Globus pallidus (tissue), 1 donor: ENCODE measurements at regions not wholly inside any gene's neighbourhood (a gene's known extent, or its start where the extent isn't known, plus 50 kb on each side); places are given as distances from the start of the nearest gene placed in this dataset.
"Not testable (repeated sequence)": the region's sequence is repeated elsewhere in the genome, so short reads cannot be mapped to it uniquely, and the experiment has no call there.

Experiments used
- DNase-seq: peaks from one replicate; pipeline ENCODE4 v3.0.0-alpha.2; 2015; ENCODE audit warnings: low spot score

DNA sequence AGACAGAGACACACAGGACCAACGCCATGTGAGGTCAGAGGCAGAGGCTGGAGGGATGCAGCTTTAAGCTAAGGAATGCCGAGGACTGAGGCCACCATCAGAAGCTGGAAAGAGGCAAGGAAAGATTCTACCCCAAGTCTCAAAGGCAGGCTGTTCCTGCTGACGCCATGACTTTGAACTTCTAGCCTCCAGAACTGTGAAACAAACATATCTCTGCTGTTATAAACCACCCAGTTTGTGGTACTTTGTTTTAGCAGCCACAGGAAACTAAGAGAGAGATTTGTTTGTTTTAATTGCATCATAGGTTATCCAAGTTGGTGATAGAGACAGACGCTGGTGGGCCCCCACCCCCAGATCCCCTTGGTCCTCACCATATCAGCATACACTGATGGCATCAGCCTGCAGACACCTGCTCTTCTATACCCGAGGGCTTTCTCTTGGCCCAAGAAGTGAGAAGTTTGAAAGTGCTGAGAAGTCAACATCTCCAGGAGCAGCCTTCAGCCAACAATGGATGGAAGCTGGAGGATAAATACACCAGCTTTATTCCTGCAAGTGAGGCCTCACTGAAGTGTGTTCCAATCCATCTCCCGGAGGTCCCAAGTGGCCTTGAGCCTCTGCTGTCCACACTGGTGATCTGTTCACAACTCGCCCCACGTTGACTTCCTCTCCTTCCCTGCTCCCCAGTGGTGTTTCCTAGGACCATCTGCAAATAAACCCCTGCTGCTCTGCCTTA, 154.7 kb downstream of the BTBD3 start:
- DNase-seq = no peak

GRCh38 chr20:12072954-12073264, 155.2 kb downstream of the BTBD3 start:
- DNase-seq = no peak

DNA sequence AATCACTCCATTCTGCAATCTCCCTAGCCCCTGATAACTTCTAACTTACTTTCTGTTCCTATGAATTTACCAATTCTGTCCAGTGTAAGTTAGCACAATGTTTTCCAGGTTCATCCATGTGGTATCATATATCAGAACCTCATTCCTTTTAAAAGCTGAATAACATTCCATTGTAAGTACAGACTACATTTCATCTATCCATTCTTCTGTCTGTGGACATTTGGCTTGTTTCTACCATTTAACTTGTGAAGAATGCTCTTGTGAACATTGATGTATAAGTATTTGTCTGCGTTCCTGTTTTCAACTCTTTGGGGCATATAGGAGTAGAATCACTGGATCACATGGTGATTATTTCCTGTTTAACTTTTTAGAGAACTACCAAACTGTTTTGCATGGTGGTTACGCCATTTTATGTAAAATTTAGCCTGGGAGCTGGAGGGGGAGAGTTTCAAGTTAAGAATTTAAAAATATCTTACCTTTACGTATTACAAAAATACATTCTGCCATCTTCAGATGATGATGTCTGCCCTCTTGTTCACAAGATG, 156.5 kb downstream of the BTBD3 start:
- no peak for DNase-seq

- no peak for DNase-seq
These were observed 158.5 kb downstream of the BTBD3 start for GRCh38 chr20:12076200-12076599.

- DNase-seq = no peak
These were observed 160.2 kb downstream of the BTBD3 start for GRCh38 chr20:12077875-12078274.

DNA sequence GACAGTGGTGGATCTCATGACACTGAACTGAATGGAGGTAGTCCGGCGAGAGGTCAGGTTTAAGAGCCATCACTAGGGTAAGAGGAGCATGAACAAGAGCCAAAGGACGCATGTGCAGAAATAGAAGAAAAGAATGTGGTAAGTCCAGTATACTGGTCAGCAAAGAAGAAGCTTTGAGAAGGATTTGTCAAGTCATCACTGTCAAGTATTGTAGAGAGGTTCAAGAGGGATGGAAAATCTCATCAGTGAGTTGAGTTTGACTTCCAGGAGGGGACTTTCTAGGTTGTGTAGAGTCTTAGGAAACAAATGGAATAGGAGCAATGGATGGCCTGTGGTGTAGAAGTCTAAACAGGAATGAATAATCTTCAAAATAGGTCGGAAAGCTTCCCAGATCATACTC, 161.8 kb downstream of the BTBD3 start:
- no peak for DNase-seq

- DNase-seq = no peak
These were observed 165.6 kb downstream of the BTBD3 start for GRCh38 chr20:12083269-12083668.

- no peak for DNase-seq
These were observed 166.8 kb downstream of the BTBD3 start for GRCh38 chr20:12084482-12084881.

- no peak for DNase-seq
These were observed 168.7 kb downstream of the BTBD3 start for GRCh38 chr20:12086359-12086758.

GRCh38 chr20:12090920-12091319, 173.2 kb downstream of the BTBD3 start:
- no peak for DNase-seq

DNA sequence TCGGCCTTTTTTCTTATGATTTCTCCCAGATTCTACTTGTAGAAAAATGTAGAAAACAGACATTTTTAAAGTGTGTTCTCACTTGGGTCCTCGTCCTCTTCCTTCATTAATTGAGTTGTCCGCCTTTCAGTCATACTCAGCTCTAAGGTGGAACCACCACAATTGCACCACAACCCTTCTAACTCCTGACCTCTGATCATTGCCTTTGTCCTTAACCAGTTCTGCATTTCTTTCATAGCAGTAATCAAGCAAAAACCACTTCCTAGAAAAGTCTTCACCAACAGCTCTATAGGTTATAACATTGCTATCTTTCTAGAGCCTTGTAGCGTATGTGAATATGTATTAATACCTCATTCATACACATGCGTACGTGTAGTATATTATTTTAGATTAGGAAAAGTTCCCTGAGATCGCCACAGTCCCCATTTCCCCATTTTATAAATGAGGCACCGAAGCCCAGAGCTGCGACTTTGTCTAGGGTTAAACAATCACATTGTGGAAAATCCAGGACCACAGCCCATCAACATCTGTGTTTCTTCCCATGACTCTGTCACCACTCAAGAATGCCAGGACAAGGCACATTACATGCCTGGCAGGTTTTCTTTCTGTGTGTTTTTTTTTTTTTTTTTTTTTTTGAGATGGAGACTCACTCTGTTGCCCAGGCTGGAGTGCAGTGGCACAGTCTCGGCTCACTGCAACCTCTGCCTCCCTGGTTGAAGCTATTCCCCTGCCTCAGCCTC, 175.5 kb downstream of the BTBD3 start:
- no peak for DNase-seq

GRCh38 chr20:12093797-12094190, 176.1 kb downstream of the BTBD3 start:
- not testable (repeated sequence) for DNase-seq

GRCh38 chr20:12095180-12095920, 177.7 kb downstream of the BTBD3 start:
- DNase-seq = no peak

DNA sequence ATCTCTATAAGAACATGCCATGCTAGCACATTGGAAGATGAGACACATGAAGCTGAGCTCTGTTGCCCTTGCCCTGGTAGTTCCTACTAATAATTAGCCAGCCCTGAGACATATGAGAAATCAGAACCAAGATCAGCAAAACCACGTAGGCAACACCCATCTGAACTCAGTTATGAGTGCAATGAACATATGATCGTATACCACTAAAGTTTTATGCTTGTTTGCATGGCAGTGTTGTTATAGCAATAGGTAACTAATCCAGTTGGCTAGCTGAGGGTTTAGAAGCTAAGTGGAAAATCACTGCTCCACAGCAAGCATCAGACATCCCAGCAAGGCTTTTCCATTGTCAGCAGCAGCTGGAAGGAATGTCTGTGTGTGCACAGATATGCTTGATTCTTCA, 180.7 kb downstream of the BTBD3 start:
- no peak for DNase-seq

GRCh38 chr20:12108846-12109245, 191.2 kb downstream of the BTBD3 start:
- no peak for DNase-seq

DNA sequence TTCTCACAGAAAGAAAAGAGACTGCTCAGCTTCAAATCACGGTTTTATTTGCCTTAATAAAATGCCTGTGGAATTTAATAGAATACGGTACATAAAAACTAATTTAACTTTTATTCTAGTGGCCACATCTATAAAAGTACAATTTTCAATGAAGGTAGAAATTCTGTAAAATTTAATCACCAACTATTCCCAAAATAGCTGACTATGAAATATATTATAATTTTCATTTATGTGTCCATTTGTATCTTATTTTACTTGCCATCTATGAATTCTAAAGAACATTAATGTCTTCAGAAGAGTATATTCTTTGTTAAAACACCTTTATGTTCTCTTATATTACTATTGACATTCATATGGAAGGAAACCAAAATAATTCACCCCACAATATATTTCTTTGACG, 192.6 kb downstream of the BTBD3 start:
- DNase-seq = no peak

GRCh38 chr20:12110711-12111110, 193.0 kb downstream of the BTBD3 start:
- no peak for DNase-seq

DNA sequence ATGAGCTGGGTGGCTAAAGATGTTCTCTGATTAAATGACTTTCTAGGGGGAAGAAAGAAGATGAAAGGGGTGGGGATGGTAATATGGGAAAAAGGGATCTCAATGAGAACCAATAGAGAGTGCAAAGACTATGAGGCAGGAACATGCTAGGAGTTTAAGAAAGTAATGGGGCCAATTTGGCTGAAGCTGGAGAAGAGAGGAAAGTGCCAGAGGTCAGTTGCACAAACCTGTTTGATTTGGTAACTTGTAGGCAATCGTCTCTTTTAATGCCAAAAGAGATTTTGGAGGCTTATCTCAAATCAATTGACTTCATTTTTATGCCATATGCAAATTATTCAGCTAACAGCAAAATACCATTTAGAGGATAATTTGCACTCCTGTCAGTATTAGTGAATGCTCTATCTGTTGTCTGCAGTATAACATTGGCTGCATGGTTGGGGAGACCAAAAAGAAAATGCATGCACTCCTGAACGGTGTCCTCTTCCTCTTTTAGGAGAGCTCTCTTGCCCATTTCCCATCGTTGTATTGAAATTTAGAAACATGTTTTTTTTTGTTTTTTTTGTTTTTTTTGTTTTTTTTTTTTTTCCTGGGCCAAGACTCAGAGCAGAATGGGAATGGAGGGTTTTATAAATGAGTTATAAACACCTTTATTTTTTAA, 193.9 kb downstream of the BTBD3 start:
- DNase-seq = no peak

- no peak for DNase-seq
These were observed 194.4 kb downstream of the BTBD3 start for GRCh38 chr20:12112089-12112474.

DNA sequence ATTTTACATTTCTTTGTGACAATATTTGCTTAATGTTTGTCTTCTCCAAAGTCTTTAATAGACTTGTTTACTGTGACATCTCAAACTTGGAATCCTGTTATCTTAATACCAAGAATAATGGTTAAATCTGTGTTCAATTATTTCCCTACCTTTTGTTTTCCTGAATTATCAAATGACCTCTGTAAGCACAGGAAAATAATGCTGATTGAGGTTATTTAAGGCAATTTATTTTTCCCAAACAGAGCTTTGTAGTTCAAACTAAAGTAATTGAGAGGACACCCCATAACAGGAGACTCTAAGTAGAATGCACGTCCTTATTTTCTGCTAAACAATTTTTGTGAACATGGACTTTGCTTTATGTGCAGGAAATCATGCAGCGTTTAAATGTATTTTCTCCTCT, 195.0 kb downstream of the BTBD3 start:
- no peak for DNase-seq

DNA sequence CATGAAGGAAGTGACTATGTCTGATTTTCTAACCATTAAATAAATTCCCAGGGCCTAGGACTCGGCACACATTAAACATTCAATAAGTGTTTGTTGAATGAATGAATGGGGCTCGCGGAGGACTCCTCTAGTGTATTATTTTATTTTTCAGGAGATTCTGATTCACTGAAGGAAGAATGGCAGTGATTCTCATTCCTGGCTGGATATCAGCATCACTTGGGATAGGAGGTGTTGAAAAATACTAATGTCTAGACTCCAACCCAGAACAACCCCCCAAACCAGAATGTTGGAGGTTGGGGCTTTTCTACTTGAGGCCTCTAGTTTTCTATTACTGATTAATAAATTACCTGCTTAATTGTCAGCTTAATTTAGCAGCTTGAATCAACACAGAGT, 195.4 kb downstream of the BTBD3 start:
- no peak for DNase-seq
